ENCODE measurements at regions not wholly inside any gene's neighbourhood (a gene's known extent, or its start where the extent isn't known, plus 50 kb on each side); places are given as distances from the start of the nearest gene placed in this dataset.

DNA sequence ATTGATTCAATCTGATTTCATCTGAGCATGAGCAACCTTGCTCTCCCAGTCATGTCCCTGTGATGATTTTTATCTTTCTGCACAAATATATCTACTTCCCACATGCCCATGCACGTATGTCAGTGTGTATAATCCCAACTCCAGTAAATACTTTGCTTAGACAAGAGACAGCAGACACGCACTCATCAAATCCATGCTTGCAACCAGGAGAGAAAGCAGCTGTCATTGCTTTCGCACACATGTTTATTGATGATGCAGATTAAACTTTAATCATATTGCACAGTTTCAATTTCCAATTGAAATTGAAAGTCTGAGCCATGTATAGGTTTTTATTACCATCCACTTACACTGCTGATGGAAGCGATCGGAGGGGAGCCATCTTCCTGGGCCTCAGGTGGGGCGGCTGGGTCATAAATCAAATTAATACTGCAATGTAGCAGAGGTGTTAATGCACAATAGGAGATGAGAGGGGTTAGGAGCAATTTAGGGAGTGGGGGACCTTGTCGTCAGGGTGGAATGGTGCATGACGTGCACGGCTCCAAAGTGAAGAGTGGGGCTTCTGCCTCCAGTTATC lies 68.6 kb upstream of the SRRM4 start:
- TF ChIP-seq SIN3A (IDR thresholded peaks at IDR 0.05; ENCODE audit: borderline replicate concordance, insufficient read depth, low read length) (no peak), POLR2AphosphoS5 (IDR thresholded peaks at IDR 0.05; ENCODE audit: low read depth, low read length) (no peak), TAF1 (IDR thresholded peaks at IDR 0.05; ENCODE audit: borderline replicate concordance, insufficient read depth, low read length) (no peak), FOXP2 (optimal IDR thresholded peaks at IDR 0.05; ENCODE audit: borderline replicate concordance, extremely low read depth, extremely low read length, insufficient read depth) (no peak)
- TF ChIP-seq, protein P1, sequence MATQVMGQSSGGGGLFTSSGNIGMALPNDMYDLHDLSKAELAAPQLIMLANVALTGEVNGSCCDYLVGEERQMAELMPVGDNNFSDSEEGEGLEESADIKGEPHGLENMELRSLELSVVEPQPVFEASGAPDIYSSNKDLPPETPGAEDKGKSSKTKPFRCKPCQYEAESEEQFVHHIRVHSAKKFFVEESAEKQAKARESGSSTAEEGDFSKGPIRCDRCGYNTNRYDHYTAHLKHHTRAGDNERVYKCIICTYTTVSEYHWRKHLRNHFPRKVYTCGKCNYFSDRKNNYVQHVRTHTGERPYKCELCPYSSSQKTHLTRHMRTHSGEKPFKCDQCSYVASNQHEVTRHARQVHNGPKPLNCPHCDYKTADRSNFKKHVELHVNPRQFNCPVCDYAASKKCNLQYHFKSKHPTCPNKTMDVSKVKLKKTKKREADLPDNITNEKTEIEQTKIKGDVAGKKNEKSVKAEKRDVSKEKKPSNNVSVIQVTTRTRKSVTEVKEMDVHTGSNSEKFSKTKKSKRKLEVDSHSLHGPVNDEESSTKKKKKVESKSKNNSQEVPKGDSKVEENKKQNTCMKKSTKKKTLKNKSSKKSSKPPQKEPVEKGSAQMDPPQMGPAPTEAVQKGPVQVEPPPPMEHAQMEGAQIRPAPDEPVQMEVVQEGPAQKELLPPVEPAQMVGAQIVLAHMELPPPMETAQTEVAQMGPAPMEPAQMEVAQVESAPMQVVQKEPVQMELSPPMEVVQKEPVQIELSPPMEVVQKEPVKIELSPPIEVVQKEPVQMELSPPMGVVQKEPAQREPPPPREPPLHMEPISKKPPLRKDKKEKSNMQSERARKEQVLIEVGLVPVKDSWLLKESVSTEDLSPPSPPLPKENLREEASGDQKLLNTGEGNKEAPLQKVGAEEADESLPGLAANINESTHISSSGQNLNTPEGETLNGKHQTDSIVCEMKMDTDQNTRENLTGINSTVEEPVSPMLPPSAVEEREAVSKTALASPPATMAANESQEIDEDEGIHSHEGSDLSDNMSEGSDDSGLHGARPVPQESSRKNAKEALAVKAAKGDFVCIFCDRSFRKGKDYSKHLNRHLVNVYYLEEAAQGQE (IDR thresholded peaks at IDR 0.05; ENCODE audit: insufficient read depth in 1 of 2, low read depth in 2 of 2, low read length in 2 of 2) = no peak
